ENCODE measurements at regions not wholly inside any gene's neighbourhood (a gene's known extent, or its start where the extent isn't known, plus 50 kb on each side); places are given as distances from the start of the nearest gene placed in this dataset.
A peak's percentile ranks its signal among the peaks of the same experiment; 100 is the strongest.

DNA sequence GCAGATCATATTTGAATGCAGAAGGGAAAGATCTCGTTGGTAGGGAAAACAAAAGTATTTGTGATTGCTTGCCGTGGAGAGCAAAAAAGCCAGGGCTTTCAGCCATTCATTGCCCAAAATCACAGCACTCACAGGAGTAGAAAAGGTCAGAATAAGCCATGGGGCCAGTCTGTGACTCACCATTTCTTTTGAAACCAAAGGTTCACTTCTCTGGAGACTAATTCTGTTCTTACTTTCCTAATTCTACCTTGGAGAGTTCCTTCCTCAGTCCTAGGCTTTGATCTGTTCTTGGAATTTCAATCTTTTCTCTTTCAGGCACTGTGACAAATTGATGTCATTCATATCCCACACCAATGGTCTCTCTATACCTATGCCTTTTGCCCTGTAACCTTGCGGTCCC, 54.1 kb upstream of the FAM180A start:
- H3K4me3 ChIP-seq (ENCODE audit: low read depth, low read length), result no peak overlapping the region
- TF ChIP-seq, protein P1, sequence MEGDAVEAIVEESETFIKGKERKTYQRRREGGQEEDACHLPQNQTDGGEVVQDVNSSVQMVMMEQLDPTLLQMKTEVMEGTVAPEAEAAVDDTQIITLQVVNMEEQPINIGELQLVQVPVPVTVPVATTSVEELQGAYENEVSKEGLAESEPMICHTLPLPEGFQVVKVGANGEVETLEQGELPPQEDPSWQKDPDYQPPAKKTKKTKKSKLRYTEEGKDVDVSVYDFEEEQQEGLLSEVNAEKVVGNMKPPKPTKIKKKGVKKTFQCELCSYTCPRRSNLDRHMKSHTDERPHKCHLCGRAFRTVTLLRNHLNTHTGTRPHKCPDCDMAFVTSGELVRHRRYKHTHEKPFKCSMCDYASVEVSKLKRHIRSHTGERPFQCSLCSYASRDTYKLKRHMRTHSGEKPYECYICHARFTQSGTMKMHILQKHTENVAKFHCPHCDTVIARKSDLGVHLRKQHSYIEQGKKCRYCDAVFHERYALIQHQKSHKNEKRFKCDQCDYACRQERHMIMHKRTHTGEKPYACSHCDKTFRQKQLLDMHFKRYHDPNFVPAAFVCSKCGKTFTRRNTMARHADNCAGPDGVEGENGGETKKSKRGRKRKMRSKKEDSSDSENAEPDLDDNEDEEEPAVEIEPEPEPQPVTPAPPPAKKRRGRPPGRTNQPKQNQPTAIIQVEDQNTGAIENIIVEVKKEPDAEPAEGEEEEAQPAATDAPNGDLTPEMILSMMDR (IDR thresholded peaks at IDR 0.05; ENCODE audit: low read depth, low read length), result no peak
- in situ Hi-C loops (cut with HindIII; ENCODE audit: low sequenced_read_pairs), result no loop called here
- DNase-seq (ENCODE audit: low read depth, low spot score), result peak; percentile 11

DNA sequence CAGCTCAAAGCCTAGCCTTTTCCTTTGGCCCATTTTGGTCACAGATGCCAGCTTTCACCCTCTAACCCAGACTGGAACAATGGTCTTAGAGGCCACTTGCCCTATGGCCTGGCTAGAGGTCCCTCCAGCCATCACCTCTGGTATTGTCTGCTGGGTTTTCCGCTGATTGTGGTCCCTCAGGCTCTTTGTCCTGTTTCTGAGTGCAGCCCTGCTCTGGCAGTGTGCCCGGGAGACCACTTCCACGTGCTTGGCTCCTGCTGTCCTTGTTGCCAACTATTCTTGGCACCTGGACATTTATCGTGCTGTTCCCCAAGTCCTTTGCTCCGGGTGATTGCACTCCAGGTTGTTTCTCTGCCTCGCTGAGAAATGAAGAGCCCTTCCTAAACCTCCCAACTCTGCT, 53.3 kb upstream of the FAM180A start:
- TF ChIP-seq, protein P1 (IDR thresholded peaks at IDR 0.05; ENCODE audit: low read depth, low read length), result no peak
- in situ Hi-C loops (cut with HindIII; ENCODE audit: low sequenced_read_pairs), result no loop called here
- H3K4me3 ChIP-seq (ENCODE audit: low read depth, low read length), result no peak overlapping the region
- no peak for DNase-seq (ENCODE audit: low read depth, low spot score)

DNA sequence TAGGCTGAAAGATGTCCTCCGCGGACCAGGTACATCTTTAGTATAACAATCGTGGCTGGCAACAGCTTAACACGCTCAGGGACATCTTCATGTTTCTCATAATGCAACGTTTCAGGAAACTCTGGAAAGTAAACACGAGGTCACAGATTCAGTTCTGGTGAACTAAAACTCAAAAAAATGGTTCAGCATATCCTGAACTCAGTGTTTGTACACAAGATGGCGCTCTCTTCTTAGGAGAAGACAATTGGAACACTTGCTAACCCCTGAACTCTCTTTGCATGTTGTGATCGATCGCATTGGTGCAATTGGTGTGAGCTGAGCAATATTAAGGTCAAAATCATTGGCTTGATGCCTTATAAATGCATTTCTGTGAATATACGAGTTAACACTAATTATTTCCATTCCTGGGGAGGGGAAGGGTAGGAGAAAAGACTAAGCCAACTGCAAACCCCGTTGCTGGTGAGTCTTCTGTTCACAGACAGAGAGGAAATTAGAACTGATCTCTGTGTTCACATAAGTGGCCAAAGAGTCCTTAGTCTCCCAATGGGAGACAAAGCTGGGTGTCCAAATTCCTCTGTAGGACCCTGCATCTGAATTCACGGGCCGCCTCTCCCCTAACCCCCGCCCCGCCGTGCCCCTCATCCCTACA, 52.6 kb upstream of the FAM180A start:
- H3K4me3 ChIP-seq (ENCODE audit: low read depth, low read length), result no peak overlapping the region
- in situ Hi-C loops (cut with HindIII; ENCODE audit: low sequenced_read_pairs), result no loop called here
- DNase-seq (ENCODE audit: low read depth, low spot score), result peak; percentile 73
- TF ChIP-seq, protein P1 (IDR thresholded peaks at IDR 0.05; ENCODE audit: low read depth, low read length), result peak; percentile 70

DNA sequence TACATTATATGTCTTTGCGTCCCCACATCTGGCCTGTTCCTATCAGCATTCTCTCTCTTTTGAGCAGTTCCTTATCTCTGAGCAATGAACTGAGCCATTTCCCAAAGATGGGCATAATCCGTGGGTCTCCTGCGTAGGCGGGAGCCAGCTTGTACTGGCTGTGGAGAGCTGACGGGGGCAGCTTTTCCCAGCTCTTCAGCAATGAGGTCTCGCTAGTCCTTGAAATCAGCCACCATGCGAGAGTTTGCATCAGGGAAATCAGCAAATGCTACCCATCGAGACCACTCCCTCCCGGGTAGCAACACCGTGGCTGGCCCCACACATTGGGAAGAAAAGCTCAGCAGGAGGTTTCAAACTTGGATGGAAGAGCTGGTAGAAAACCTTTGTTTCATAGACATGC, 51.9 kb upstream of the FAM180A start:
- DNase-seq (ENCODE audit: low read depth, low spot score), result no peak
- H3K4me3 ChIP-seq (ENCODE audit: low read depth, low read length), result no peak overlapping the region
- TF ChIP-seq, protein P1 (IDR thresholded peaks at IDR 0.05; ENCODE audit: low read depth, low read length), result no peak
- in situ Hi-C loops (cut with HindIII; ENCODE audit: low sequenced_read_pairs), result no loop called here

DNA sequence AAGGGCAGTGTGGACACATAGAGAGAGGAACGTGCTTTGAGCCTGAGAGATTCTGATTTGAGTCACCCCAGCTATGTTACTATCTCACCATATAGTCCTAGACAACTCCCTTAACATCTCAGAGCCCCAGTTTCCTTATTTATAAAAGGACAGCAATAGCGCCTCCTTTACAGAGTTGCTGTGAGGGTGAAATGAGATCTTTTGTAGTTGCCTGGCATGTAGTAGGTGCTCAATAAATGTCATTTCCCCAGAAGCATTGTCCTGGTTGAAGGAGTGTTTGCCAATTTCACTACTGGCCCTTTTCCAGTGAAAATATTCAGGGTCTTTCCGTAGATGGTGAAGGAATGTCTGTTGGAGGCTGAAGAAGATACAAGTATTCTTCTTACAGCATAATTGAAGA, 51.3 kb upstream of the FAM180A start:
- TF ChIP-seq, protein P1 (IDR thresholded peaks at IDR 0.05; ENCODE audit: low read depth, low read length), result no peak
- no peak for DNase-seq (ENCODE audit: low read depth, low spot score)
- no peak overlapping the region for H3K4me3 ChIP-seq (ENCODE audit: low read depth, low read length)
- in situ Hi-C loops (cut with HindIII; ENCODE audit: low sequenced_read_pairs), result no loop called here
